ENCODE measurements at regions not wholly inside any gene's neighbourhood (a gene's known extent, or its start where the extent isn't known, plus 50 kb on each side); places are given as distances from the start of the nearest gene placed in this dataset.
"Not testable (repeated sequence)": the region's sequence is repeated elsewhere in the genome, so short reads cannot be mapped to it uniquely, and the experiment has no call there.

DNA sequence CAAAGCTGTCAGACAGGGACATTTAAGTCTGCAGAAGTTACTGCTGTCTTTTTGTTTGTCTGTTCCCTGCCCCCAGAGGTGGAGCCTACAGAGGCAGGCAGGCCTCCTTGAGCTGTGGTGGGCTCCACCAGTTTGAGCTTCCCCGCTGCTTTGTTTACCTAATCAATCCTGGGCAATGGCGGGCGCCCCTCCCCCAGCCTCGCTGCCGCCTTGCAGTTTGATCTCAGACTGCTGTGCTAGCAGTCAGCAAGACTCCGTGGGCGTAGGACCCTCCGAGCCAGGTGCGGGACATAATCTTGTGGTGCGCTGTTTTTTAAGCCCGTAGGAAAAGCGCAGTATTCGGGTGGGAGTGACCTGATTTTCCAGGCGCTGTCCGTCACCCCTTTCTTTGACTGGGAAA lies 466.8 kb downstream of the BCKDHB start:
- TF ChIP-seq, protein P1, sequence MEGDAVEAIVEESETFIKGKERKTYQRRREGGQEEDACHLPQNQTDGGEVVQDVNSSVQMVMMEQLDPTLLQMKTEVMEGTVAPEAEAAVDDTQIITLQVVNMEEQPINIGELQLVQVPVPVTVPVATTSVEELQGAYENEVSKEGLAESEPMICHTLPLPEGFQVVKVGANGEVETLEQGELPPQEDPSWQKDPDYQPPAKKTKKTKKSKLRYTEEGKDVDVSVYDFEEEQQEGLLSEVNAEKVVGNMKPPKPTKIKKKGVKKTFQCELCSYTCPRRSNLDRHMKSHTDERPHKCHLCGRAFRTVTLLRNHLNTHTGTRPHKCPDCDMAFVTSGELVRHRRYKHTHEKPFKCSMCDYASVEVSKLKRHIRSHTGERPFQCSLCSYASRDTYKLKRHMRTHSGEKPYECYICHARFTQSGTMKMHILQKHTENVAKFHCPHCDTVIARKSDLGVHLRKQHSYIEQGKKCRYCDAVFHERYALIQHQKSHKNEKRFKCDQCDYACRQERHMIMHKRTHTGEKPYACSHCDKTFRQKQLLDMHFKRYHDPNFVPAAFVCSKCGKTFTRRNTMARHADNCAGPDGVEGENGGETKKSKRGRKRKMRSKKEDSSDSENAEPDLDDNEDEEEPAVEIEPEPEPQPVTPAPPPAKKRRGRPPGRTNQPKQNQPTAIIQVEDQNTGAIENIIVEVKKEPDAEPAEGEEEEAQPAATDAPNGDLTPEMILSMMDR (IDR thresholded peaks at IDR 0.05), result not testable (repeated sequence)
- TF ChIP-seq ZFX (IDR thresholded peaks at IDR 0.05; ENCODE audit: borderline replicate concordance), result not testable (repeated sequence)

Data from 22Rv1 (cell line).